A549 (cell line): ENCODE measurements at regions not wholly inside any gene's neighbourhood (a gene's known extent, or its start where the extent isn't known, plus 50 kb on each side); places are given as distances from the start of the nearest gene placed in this dataset.

Experiments
- CEBPB ChIP-seq, 2 experiments: fragments of >200 bp in 1 of 2; sonication (Bioruptor Twin) in 1 of 2; formaldehyde crosslinking in 1 of 2; IDR thresholded peaks; 2 replicates each; pipeline ENCODE4 v1.6.1; 2012 to 2016
- CHD4 ChIP-seq: fragments of 200-600 bp; sonication (generic); IDR thresholded peaks from 2 replicates; pipeline ENCODE4 v1.6.1; 2016; ENCODE audit warnings: antibody characterized with exemption, mild to moderate bottlenecking, borderline replicate concordance
- CTCF ChIP-seq: fragments of >200 bp; sonication (Bioruptor Twin); formaldehyde crosslinking; IDR thresholded peaks from 3 replicates; pipeline ENCODE4 v1.5.1; 2016
- FOSL2 ChIP-seq, 2 experiments: fragments of 450-650 bp in 1 of 2; fragments of >200 bp in 1 of 2; sonication (Bioruptor Twin) in 1 of 2; formaldehyde crosslinking; IDR thresholded peaks; 2 replicates each; pipeline versions ENCODE4 v1.5.0 to v1.6.1; 2016 to 2020; ENCODE audit warnings: mild to moderate bottlenecking in 1 of 2, moderate library complexity in 1 of 2
- MAX ChIP-seq: IDR thresholded peaks from 2 replicates; pipeline ENCODE4 v1.6.1; 2012
- NR3C1 ChIP-seq: fragments of >200 bp; sonication (Bioruptor Twin); formaldehyde crosslinking; IDR thresholded peaks from 3 replicates; pipeline ENCODE4 v1.6.1; 2017
- POLR2A ChIP-seq: IDR thresholded peaks from 2 replicates; pipeline ENCODE4 v1.6.1; 2012; ENCODE audit warnings: mild to moderate bottlenecking, low read length
- POLR2AphosphoS2 ChIP-seq: conservative IDR thresholded peaks from 2 replicates; pipeline ENCODE4 v1.6.1; 2012; ENCODE audit warnings: low read length, improper control_type of control experiment, inconsistent platforms
- RFX5 ChIP-seq: fragments of 450-650 bp; IDR thresholded peaks from 2 replicates; pipeline ENCODE4 v1.7.1; 2014; ENCODE audit warnings: antibody characterized with exemption, mild to moderate bottlenecking, moderate library complexity
- SMC3 ChIP-seq: fragments of >200 bp; sonication (Bioruptor Twin); formaldehyde crosslinking; IDR thresholded peaks from 3 replicates; pipeline ENCODE4 v1.6.1; 2018; ENCODE audit warnings: inconsistent platforms
- TFCP2L1 ChIP-seq: fragments of 250-450 bp; sonication (Bioruptor Pico); IDR thresholded peaks from 2 replicates; pipeline ENCODE4 v1.5.0; 2021; ENCODE audit warnings: mild to moderate bottlenecking
- TF ChIP-seq, protein P1 (sequence below): IDR thresholded peaks from 2 replicates; pipeline ENCODE4 v1.6.1; 2012
- TF ChIP-seq, protein P2 (sequence below): fragments of 200-600 bp; sonication (generic); IDR thresholded peaks from 2 replicates; pipeline ENCODE4 v1.6.1; 2016; ENCODE audit warnings: antibody characterized with exemption, mild to moderate bottlenecking, moderate library complexity
- TF ChIP-seq, protein P3 (sequence below): fragments of 450-650 bp; IDR thresholded peaks from 2 replicates; pipeline ENCODE4 v1.6.1; 2014; ENCODE audit warnings: antibody characterized with exemption

- TF ChIP-seq CTCF: no peak
- TF ChIP-seq POLR2A: no peak
- TF ChIP-seq POLR2AphosphoS2: no peak
- TF ChIP-seq FOSL2 (IDR thresholded peaks at IDR 0.05): no peak
- no peak for TF ChIP-seq FOSL2 (CRISPR knock-in tag; IDR thresholded peaks at IDR 0.05)
- TF ChIP-seq, protein P1, sequence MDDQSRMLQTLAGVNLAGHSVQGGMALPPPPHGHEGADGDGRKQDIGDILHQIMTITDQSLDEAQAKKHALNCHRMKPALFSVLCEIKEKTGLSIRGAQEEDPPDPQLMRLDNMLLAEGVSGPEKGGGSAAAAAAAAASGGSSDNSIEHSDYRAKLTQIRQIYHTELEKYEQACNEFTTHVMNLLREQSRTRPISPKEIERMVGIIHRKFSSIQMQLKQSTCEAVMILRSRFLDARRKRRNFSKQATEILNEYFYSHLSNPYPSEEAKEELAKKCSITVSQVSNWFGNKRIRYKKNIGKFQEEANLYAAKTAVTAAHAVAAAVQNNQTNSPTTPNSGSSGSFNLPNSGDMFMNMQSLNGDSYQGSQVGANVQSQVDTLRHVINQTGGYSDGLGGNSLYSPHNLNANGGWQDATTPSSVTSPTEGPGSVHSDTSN: no peak
- TF ChIP-seq NR3C1: no peak
- no peak for TF ChIP-seq CEBPB (IDR thresholded peaks at IDR 0.05)
- TF ChIP-seq, protein P2, sequence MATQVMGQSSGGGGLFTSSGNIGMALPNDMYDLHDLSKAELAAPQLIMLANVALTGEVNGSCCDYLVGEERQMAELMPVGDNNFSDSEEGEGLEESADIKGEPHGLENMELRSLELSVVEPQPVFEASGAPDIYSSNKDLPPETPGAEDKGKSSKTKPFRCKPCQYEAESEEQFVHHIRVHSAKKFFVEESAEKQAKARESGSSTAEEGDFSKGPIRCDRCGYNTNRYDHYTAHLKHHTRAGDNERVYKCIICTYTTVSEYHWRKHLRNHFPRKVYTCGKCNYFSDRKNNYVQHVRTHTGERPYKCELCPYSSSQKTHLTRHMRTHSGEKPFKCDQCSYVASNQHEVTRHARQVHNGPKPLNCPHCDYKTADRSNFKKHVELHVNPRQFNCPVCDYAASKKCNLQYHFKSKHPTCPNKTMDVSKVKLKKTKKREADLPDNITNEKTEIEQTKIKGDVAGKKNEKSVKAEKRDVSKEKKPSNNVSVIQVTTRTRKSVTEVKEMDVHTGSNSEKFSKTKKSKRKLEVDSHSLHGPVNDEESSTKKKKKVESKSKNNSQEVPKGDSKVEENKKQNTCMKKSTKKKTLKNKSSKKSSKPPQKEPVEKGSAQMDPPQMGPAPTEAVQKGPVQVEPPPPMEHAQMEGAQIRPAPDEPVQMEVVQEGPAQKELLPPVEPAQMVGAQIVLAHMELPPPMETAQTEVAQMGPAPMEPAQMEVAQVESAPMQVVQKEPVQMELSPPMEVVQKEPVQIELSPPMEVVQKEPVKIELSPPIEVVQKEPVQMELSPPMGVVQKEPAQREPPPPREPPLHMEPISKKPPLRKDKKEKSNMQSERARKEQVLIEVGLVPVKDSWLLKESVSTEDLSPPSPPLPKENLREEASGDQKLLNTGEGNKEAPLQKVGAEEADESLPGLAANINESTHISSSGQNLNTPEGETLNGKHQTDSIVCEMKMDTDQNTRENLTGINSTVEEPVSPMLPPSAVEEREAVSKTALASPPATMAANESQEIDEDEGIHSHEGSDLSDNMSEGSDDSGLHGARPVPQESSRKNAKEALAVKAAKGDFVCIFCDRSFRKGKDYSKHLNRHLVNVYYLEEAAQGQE: no peak
- no peak for TF ChIP-seq CHD4
- TF ChIP-seq, protein P3, sequence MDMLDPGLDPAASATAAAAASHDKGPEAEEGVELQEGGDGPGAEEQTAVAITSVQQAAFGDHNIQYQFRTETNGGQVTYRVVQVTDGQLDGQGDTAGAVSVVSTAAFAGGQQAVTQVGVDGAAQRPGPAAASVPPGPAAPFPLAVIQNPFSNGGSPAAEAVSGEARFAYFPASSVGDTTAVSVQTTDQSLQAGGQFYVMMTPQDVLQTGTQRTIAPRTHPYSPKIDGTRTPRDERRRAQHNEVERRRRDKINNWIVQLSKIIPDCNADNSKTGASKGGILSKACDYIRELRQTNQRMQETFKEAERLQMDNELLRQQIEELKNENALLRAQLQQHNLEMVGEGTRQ: no peak
- no peak for TF ChIP-seq RFX5
- no peak for TF ChIP-seq MAX
- no peak for TF ChIP-seq TFCP2L1 (CRISPR knock-in tag)
- TF ChIP-seq SMC3: no peak
These were observed 85.8 kb upstream of the BCAT1 start for GRCh38 chr12:25034676-25035075.
